Prostate gland (tissue), 2 donors: ENCODE measurements at regions not wholly inside any gene's neighbourhood (a gene's known extent, or its start where the extent isn't known, plus 50 kb on each side); places are given as distances from the start of the nearest gene placed in this dataset.
"Not testable (repeated sequence)": the region's sequence is repeated elsewhere in the genome, so short reads cannot be mapped to it uniquely, and the experiment has no call there.

Source experiments
- DNase-seq: peaks from one replicate; pipeline ENCODE4 v3.0.0-alpha.2; 2019; ENCODE audit warnings: low spot score
- H3K27ac ChIP-seq, 2 donors: fragments of 200-600 bp; sonication (generic); 2 replicates each; pipeline ENCODE4 v1.5.1; 2017 to 2019
- H3K27me3 ChIP-seq: fragments of 200-600 bp; sonication (generic); replicated peaks from 2 replicates; pipeline ENCODE4 v1.5.1; 2019; ENCODE audit not compliant: insufficient read depth
- H3K36me3 ChIP-seq, 2 donors: fragments of 200-600 bp; sonication (generic); 1 replicate in 1 of 2; 2 replicates in 1 of 2; pipeline versions ENCODE4 v1.5.1 to v1.8.1; 2017 to 2019
- H3K4me1 ChIP-seq: fragments of 200-600 bp; sonication (generic); replicated peaks from 2 replicates; pipeline ENCODE4 v1.5.1; 2019
- H3K4me3 ChIP-seq, 2 donors: fragments of 200-600 bp; sonication (generic); 2 replicates each; pipeline ENCODE4 v1.5.1; 2017 to 2019
- H3K9me3 ChIP-seq: fragments of 200-600 bp; sonication (generic); 2 replicates; pipeline ENCODE4 v1.5.1; 2017
- CTCF ChIP-seq, 4 experiments: fragments of 200-600 bp in 2 of 4; fragments of 450-650 bp in 2 of 4; sonication (generic) in 2 of 4; IDR thresholded peaks; 1 replicate in 3 of 4; 2 replicates in 1 of 4; pipeline ENCODE4 v1.5.1; 2016 to 2019; ENCODE audit warnings: antibody characterized with exemption in 4 of 4, mild to moderate bottlenecking in 2 of 4, moderate library complexity in 2 of 4
- POLR2A ChIP-seq: fragments of 450-650 bp; IDR thresholded peaks from one replicate; pipeline ENCODE4 v1.6.1; 2016; ENCODE audit warnings: antibody characterized with exemption, mild to moderate bottlenecking
- POLR2AphosphoS5 ChIP-seq: sonication (generic); formaldehyde crosslinking; IDR thresholded peaks from one replicate; pipeline ENCODE4 v1.6.1; 2017; ENCODE audit warnings: antibody characterized with exemption
- WGBS: methylation state at CpG from one replicate; pipeline ENCODE4 v1.1.5; 2018; 5-methylcytosine and 5-hydroxymethylcytosine counted together
- intact Hi-C: fragments of 100-400 bp; cut with DNase I; formaldehyde crosslinking; loops from one replicate; pipeline ENCODE4 v1.14.2; 2022

GRCh38 chr13:70223911-70224310, 115.7 kb upstream of the KLHL1 start:
- Histone ChIP-seq H3K4me1 (no peaks in the 10 kb centered on the region), H3K4me3 (no peak overlapping the region), H3K27ac (no peak overlapping the region), H3K9me3 (no peaks in the 10 kb centered on the region), H3K27me3 (no peaks in the 10 kb centered on the region), H3K36me3 (no peaks in the 10 kb centered on the region)
- intact Hi-C loops, result no loop called here
- 96% methylated on average over 6 of the region's 6 CpGs for WGBS
- DNase-seq, result no peak
- TF ChIP-seq POLR2AphosphoS5 (no peak), POLR2A (no peak), CTCF (IDR thresholded peaks at IDR 0.05) (no peak)

GRCh38 chr13:70222926-70223325, 114.7 kb upstream of the KLHL1 start:
- DNase-seq, result no peak
- no peaks in the 10 kb centered on the region for H3K4me1 ChIP-seq
- intact Hi-C loops, result no loop called here
- H3K9me3 ChIP-seq, result no peaks in the 10 kb centered on the region
- WGBS, result 34% methylated on average over 2 of the region's 2 CpGs
- H3K27me3 ChIP-seq, result no peaks in the 10 kb centered on the region
- H3K27ac ChIP-seq, result no peak overlapping the region
- H3K36me3 ChIP-seq, result no peaks in the 10 kb centered on the region
- TF ChIP-seq CTCF (IDR thresholded peaks at IDR 0.05), result no peak
- no peak for TF ChIP-seq POLR2AphosphoS5
- no peak for TF ChIP-seq POLR2A
- H3K4me3 ChIP-seq, result no peak overlapping the region

- intact Hi-C loops, result no loop called here
- no peak overlapping the region for H3K4me3 ChIP-seq
- no peaks in the 10 kb centered on the region for H3K36me3 ChIP-seq
- TF ChIP-seq POLR2AphosphoS5 (no peak), CTCF (IDR thresholded peaks at IDR 0.05) (no peak), POLR2A (no peak)
- H3K9me3 ChIP-seq, result no peaks in the 10 kb centered on the region
- H3K27me3 ChIP-seq, result no peaks in the 10 kb centered on the region
- 90% methylated on average over 3 of the region's 3 CpGs for WGBS
- no peak for DNase-seq
- H3K4me1 ChIP-seq, result no peaks in the 10 kb centered on the region
- no peak overlapping the region for H3K27ac ChIP-seq
Measured at GRCh38 chr13:70218618-70219017, 110.4 kb upstream of the KLHL1 start.

GRCh38 chr13:70208968-70209367, 100.7 kb upstream of the KLHL1 start:
- H3K9me3 ChIP-seq, intact Hi-C loops, H3K4me1 ChIP-seq, H3K36me3 ChIP-seq, H3K27me3 ChIP-seq, DNase-seq, H3K4me3 ChIP-seq, H3K27ac ChIP-seq: not testable (repeated sequence)
- 82% methylated on average over 11 of the region's 11 CpGs for WGBS

GRCh38 chr13:70206671-70207070, 98.4 kb upstream of the KLHL1 start:
- intact Hi-C loops, result no loop called here
- no peak for DNase-seq
- no peaks in the 10 kb centered on the region for H3K36me3 ChIP-seq
- no peak overlapping the region for H3K27ac ChIP-seq
- H3K27me3 ChIP-seq, result no peaks in the 10 kb centered on the region
- no peaks in the 10 kb centered on the region for H3K4me1 ChIP-seq
- no peak overlapping the region for H3K4me3 ChIP-seq
- no peaks in the 10 kb centered on the region for H3K9me3 ChIP-seq
- no peak for TF ChIP-seq POLR2AphosphoS5
- no peak for TF ChIP-seq POLR2A
- TF ChIP-seq CTCF (IDR thresholded peaks at IDR 0.05), result no peak
